ENCODE measurements at regions not wholly inside any gene's neighbourhood (a gene's known extent, or its start where the extent isn't known, plus 50 kb on each side); places are given as distances from the start of the nearest gene placed in this dataset.
"Not testable (repeated sequence)": the region's sequence is repeated elsewhere in the genome, so short reads cannot be mapped to it uniquely, and the experiment has no call there.

GRCh38 chr7:86094166-86094669 is 549.5 kb upstream of the GRM3 start:
- no peaks in the 10 kb centered on the region for H3K36me3 ChIP-seq
- no peak for TF ChIP-seq CTCF (IDR thresholded peaks at IDR 0.05)
- H3K4me3 ChIP-seq (ENCODE audit: low read depth in 1 of 2, low read length in 1 of 2): no peak overlapping the region
- no peaks in the 10 kb centered on the region for H3K4me1 ChIP-seq (ENCODE audit: control insufficient read depth in 1 of 2, insufficient read depth in 1 of 2, low read depth in 1 of 2, low read length in 1 of 2)
- H3K27ac ChIP-seq: no peak overlapping the region
- H3K27me3 ChIP-seq: no peaks in the 10 kb centered on the region
- peaks cover 3% of the 10 kb centered on the region for H3K9me3 ChIP-seq

- H3K4me1 ChIP-seq (ENCODE audit: control insufficient read depth in 1 of 2, insufficient read depth in 1 of 2, low read depth in 1 of 2, low read length in 1 of 2): no peaks in the 10 kb centered on the region
- peaks cover 3% of the 10 kb centered on the region for H3K9me3 ChIP-seq
- H3K36me3 ChIP-seq: no peaks in the 10 kb centered on the region
- no peaks in the 10 kb centered on the region for H3K27me3 ChIP-seq
- H3K4me3 ChIP-seq (ENCODE audit: low read depth in 1 of 2, low read length in 1 of 2): no peak overlapping the region
- no peak for TF ChIP-seq CTCF (IDR thresholded peaks at IDR 0.05)
- H3K27ac ChIP-seq: no peak overlapping the region
Observed at GRCh38 chr7:86091369-86091768, 552.3 kb upstream of the GRM3 start.

- no peak for TF ChIP-seq CTCF (IDR thresholded peaks at IDR 0.05)
- Histone ChIP-seq H3K4me1 (ENCODE audit: control insufficient read depth in 1 of 2, insufficient read depth in 1 of 2, low read depth in 1 of 2, low read length in 1 of 2) (no peaks in the 10 kb centered on the region), H3K4me3 (ENCODE audit: low read depth in 1 of 2, low read length in 1 of 2) (no peak overlapping the region)
Observed at GRCh38 chr7:86089455-86089854, 554.3 kb upstream of the GRM3 start.

GRCh38 chr7:86064572-86064971 is 579.1 kb upstream of the GRM3 start:
- not testable (repeated sequence) for H3K4me1 ChIP-seq (ENCODE audit: control insufficient read depth in 1 of 2, insufficient read depth in 1 of 2, low read depth in 1 of 2, low read length in 1 of 2); H3K27ac ChIP-seq; H3K27me3 ChIP-seq; H3K36me3 ChIP-seq; H3K9me3 ChIP-seq; H3K4me3 ChIP-seq (ENCODE audit: low read depth in 1 of 2, low read length in 1 of 2)

More at GRCh38 chr7:86089455-86089854, 554.3 kb upstream of the GRM3 start:
- Histone ChIP-seq H3K27ac (no peak overlapping the region), H3K27me3 (no peaks in the 10 kb centered on the region), H3K9me3 (peaks cover 3% of the 10 kb centered on the region), H3K36me3 (no peaks in the 10 kb centered on the region)

GRCh38 chr7:86058649-86059048 is 585.1 kb upstream of the GRM3 start:
- H3K9me3 ChIP-seq: no peaks in the 10 kb centered on the region
- no peak overlapping the region for H3K4me3 ChIP-seq (ENCODE audit: low read depth in 1 of 2, low read length in 1 of 2)
- no peak overlapping the region for H3K27ac ChIP-seq
- no peak for TF ChIP-seq CTCF (IDR thresholded peaks at IDR 0.05)
- H3K4me1 ChIP-seq (ENCODE audit: control insufficient read depth in 1 of 2, insufficient read depth in 1 of 2, low read depth in 1 of 2, low read length in 1 of 2): no peaks in the 10 kb centered on the region
- no peaks in the 10 kb centered on the region for H3K27me3 ChIP-seq
- H3K36me3 ChIP-seq: no peaks in the 10 kb centered on the region

GRCh38 chr7:86050918-86051317 is 592.8 kb upstream of the GRM3 start:
- Histone ChIP-seq H3K4me1 (ENCODE audit: control insufficient read depth in 1 of 2, insufficient read depth in 1 of 2, low read depth in 1 of 2, low read length in 1 of 2) (no peaks in the 10 kb centered on the region), H3K36me3 (no peaks in the 10 kb centered on the region), H3K9me3 (no peaks in the 10 kb centered on the region), H3K4me3 (ENCODE audit: low read depth in 1 of 2, low read length in 1 of 2) (no peak overlapping the region), H3K27ac (no peak overlapping the region), H3K27me3 (no peaks in the 10 kb centered on the region)
- TF ChIP-seq CTCF (IDR thresholded peaks at IDR 0.05): no peak

Measured in neutrophil (primary cell).